WTC11 (cell line): ENCODE measurements at regions not wholly inside any gene's neighbourhood (a gene's known extent, or its start where the extent isn't known, plus 50 kb on each side); places are given as distances from the start of the nearest gene placed in this dataset.
"Not testable (repeated sequence)": the region's sequence is repeated elsewhere in the genome, so short reads cannot be mapped to it uniquely, and the experiment has no call there.

Source experiments
- ATAC-seq: fragments of 200-7000 bp; cut with Tn5 transposase; 2 replicates; pipeline ENCODE4 v1.10.0; 2021; ENCODE audit warnings: mild to moderate bottlenecking, moderate library complexity
- CTCF ChIA-PET: fragments of 300-600 bp; sonication (Branson Sonifier 250); formaldehyde crosslinking; loops from one replicate; lab custom pipeline; 2021; ENCODE audit warnings: antibody characterized with exemption; lab: Charles Lee
- POLR2A ChIA-PET: fragments of 350-600 bp; sonication (Branson Sonifier 250); formaldehyde crosslinking; loops from one replicate; lab custom pipeline; 2021; ENCODE audit warnings: antibody characterized with exemption; lab: Charles Lee
- DNase-seq: peaks from one replicate; pipeline ENCODE4 v3.0.0; 2021; ENCODE audit warnings: low spot score
- H3K27ac Mint-ChIP-seq: 2 replicates; pipeline ENCODE4 v1.8.0; 2021; ENCODE audit warnings: mixed read lengths
- H3K27me3 Mint-ChIP-seq: 2 replicates; pipeline ENCODE4 v1.8.0; 2021; ENCODE audit warnings: low read depth, mild to moderate bottlenecking, moderate library complexity, mixed read lengths
- H3K36me3 Mint-ChIP-seq: 2 replicates; pipeline ENCODE4 v1.8.0; 2021; ENCODE audit warnings: mixed read lengths
- H3K4me1 Mint-ChIP-seq: 2 replicates; pipeline ENCODE4 v1.8.0; 2022; ENCODE audit warnings: mixed read lengths
- H3K4me3 Mint-ChIP-seq: 2 replicates; pipeline ENCODE4 v1.8.0; 2021; ENCODE audit warnings: mild to moderate bottlenecking, moderate library complexity, mixed read lengths
- H3K9me3 Mint-ChIP-seq: 2 replicates; pipeline ENCODE4 v1.8.0; 2021; ENCODE audit warnings: mixed read lengths
- ATF1 ChIP-seq: sonication (generic); formaldehyde crosslinking; IDR thresholded peaks from 2 replicates; pipeline ENCODE4 v1.8.1; 2023; ENCODE audit warnings: mild to moderate bottlenecking, moderate library complexity, missing genetic modification reagents
- CDX4 ChIP-seq: fragments of 250-450 bp; sonication (Bioruptor Pico); IDR thresholded peaks from 2 replicates; pipeline ENCODE4 v1.9.0; 2021; ENCODE audit warnings: moderate library complexity, mild to moderate bottlenecking, inconsistent platforms, borderline replicate concordance
- CTCF ChIP-seq: fragments of 200-600 bp; IDR thresholded peaks from 2 replicates; pipeline ENCODE4 v1.8.0; 2022; ENCODE audit warnings: antibody characterized with exemption
- EMX1 ChIP-seq: fragments of 250-450 bp; sonication (Bioruptor Pico); IDR thresholded peaks from 2 replicates; pipeline ENCODE4 v1.8.0; 2021; ENCODE audit warnings: mild to moderate bottlenecking
- FOXP1 ChIP-seq: sonication (generic); formaldehyde crosslinking; IDR thresholded peaks from 2 replicates; pipeline ENCODE4 v1.8.0; 2022; ENCODE audit warnings: missing genetic modification reagents, mild to moderate bottlenecking, moderate library complexity, borderline replicate concordance
- GTF2I ChIP-seq: fragments of 250-450 bp; sonication (Bioruptor Pico); conservative IDR thresholded peaks from 2 replicates; pipeline ENCODE4 v1.4.0; 2021; ENCODE audit warnings: mild to moderate bottlenecking
- MXD4 ChIP-seq: fragments of 250-450 bp; sonication (Bioruptor Pico); IDR thresholded peaks from 2 replicates; pipeline ENCODE4 v1.8.0; 2021; ENCODE audit warnings: mild to moderate bottlenecking, moderate library complexity, borderline replicate concordance
- NFYB ChIP-seq: sonication (generic); formaldehyde crosslinking; conservative IDR thresholded peaks from 2 replicates; pipeline ENCODE4 v1.8.0; 2022; ENCODE audit warnings: low read depth, missing genetic modification reagents
- NR1H2 ChIP-seq: sonication (generic); formaldehyde crosslinking; IDR thresholded peaks from 2 replicates; pipeline ENCODE4 v1.9.0; 2021; ENCODE audit warnings: mild to moderate bottlenecking, moderate library complexity, missing genetic modification reagents
- OVOL2 ChIP-seq: fragments of 250-450 bp; sonication (Bioruptor Pico); IDR thresholded peaks from 2 replicates; pipeline ENCODE4 v1.9.0; 2021; ENCODE audit warnings: mild to moderate bottlenecking, borderline replicate concordance
- PREB ChIP-seq: sonication (generic); formaldehyde crosslinking; IDR thresholded peaks from 2 replicates; pipeline ENCODE4 v1.8.1; 2022; ENCODE audit warnings: mild to moderate bottlenecking, missing genetic modification reagents, moderate library complexity, borderline replicate concordance
- PRRX2 ChIP-seq: fragments of 250-450 bp; sonication (Bioruptor Pico); IDR thresholded peaks from 2 replicates; pipeline ENCODE4 v1.8.0; 2021; ENCODE audit warnings: mild to moderate bottlenecking
- RORB ChIP-seq: fragments of 250-450 bp; sonication (Bioruptor Pico); IDR thresholded peaks from 2 replicates; pipeline ENCODE4 v1.9.0; 2021; ENCODE audit warnings: mild to moderate bottlenecking
- USF1 ChIP-seq: sonication (generic); formaldehyde crosslinking; IDR thresholded peaks from 2 replicates; pipeline ENCODE4 v1.8.0; 2022; ENCODE audit warnings: mild to moderate bottlenecking, missing genetic modification reagents
- USF2 ChIP-seq: sonication (generic); formaldehyde crosslinking; IDR thresholded peaks from 2 replicates; pipeline ENCODE4 v1.8.1; 2023; ENCODE audit warnings: mild to moderate bottlenecking, missing genetic modification reagents, moderate library complexity
- ZMAT4 ChIP-seq: fragments of 250-450 bp; sonication (Bioruptor Pico); IDR thresholded peaks from 2 replicates; pipeline ENCODE4 v1.9.0; 2021; ENCODE audit warnings: mild to moderate bottlenecking
- ZNF281 ChIP-seq: sonication (generic); formaldehyde crosslinking; IDR thresholded peaks from 2 replicates; pipeline ENCODE4 v1.8.0; 2023; ENCODE audit warnings: mild to moderate bottlenecking, missing genetic modification reagents

- peak; percentile 62 for ATAC-seq
- POLR2A ChIA-PET: no interaction called here
- TF ChIP-seq ZNF281 (CRISPR knock-in tag): no peak
- no peak for TF ChIP-seq CDX4
These were observed 104.2 kb upstream of the ACBD5 start for GRCh38 chr10:27344568-27345454.

GRCh38 chr10:27341001-27341400 lies 100.4 kb upstream of the ACBD5 start:
- Mint-ChIP-seq H3K27ac (no peak overlapping the region), H3K36me3 (no peaks in the 10 kb centered on the region)
- CTCF ChIA-PET: no interaction called here

More at GRCh38 chr10:27344568-27345454, 104.2 kb upstream of the ACBD5 start:
- CTCF ChIA-PET: interaction anchor here (0.5 to 1.1 kb wide), 2 partner anchors 25 to 311 kb away, joined by 5 read pairs; no protein-coding TSS in a partner anchor
- H3K27me3 Mint-ChIP-seq: no peaks in the 10 kb centered on the region
- H3K4me1 Mint-ChIP-seq: peaks cover 19% of the 10 kb centered on the region
- H3K36me3 Mint-ChIP-seq: no peaks in the 10 kb centered on the region
- H3K9me3 Mint-ChIP-seq: no peaks in the 10 kb centered on the region
- 0 out of 2 replicates have a peak overlapping the region, but pooled peaks have one; percentile 52 for H3K27ac Mint-ChIP-seq
- no peak overlapping the region for H3K4me3 Mint-ChIP-seq
- no peak for DNase-seq

GRCh38 chr10:27335246-27335645 lies 94.6 kb upstream of the ACBD5 start:
- POLR2A ChIA-PET, H3K27ac Mint-ChIP-seq, H3K27me3 Mint-ChIP-seq, DNase-seq, H3K4me3 Mint-ChIP-seq, ATAC-seq, CTCF ChIA-PET, H3K9me3 Mint-ChIP-seq, H3K4me1 Mint-ChIP-seq, H3K36me3 Mint-ChIP-seq: not testable (repeated sequence)

More at GRCh38 chr10:27341001-27341400, 100.4 kb upstream of the ACBD5 start:
- Mint-ChIP-seq H3K9me3 (no peaks in the 10 kb centered on the region), H3K27me3 (no peaks in the 10 kb centered on the region), H3K4me1 (peaks cover 12% of the 10 kb centered on the region), H3K4me3 (no peak overlapping the region)
- DNase-seq (no peak), ATAC-seq (no peak)
- TF ChIP-seq MXD4 (CRISPR knock-in tag) (no peak), PRRX2 (CRISPR knock-in tag) (no peak), NFYB (CRISPR knock-in tag) (no peak), RORB (CRISPR knock-in tag) (no peak), OVOL2 (CRISPR knock-in tag) (no peak), PREB (CRISPR knock-in tag) (no peak), ATF1 (CRISPR knock-in tag) (no peak)
- POLR2A ChIA-PET: no interaction called here

- Mint-ChIP-seq H3K4me3 (no peak overlapping the region), H3K36me3 (no peaks in the 10 kb centered on the region), H3K9me3 (no peaks in the 10 kb centered on the region), H3K27ac (no peak overlapping the region), H3K27me3 (no peaks in the 10 kb centered on the region), H3K4me1 (0 out of 2 replicates have a peak, but pooled peaks cover 3% of the 10 kb centered on the region)
- CTCF ChIA-PET: interaction anchor here (0.6 to 0.8 kb wide), 2 partner anchors 27 to 525 kb away, joined by 4 to 5 read pairs; no protein-coding TSS in a partner anchor
- POLR2A ChIA-PET: no interaction called here
- DNase-seq: no peak
- ATAC-seq: no peak
- TF ChIP-seq USF1 (no peak), GTF2I (CRISPR knock-in tag) (no peak), ZMAT4 (CRISPR knock-in tag) (no peak), FOXP1 (CRISPR knock-in tag) (no peak), CTCF (no peak), PREB (CRISPR knock-in tag) (no peak), USF2 (CRISPR knock-in tag) (no peak), EMX1 (CRISPR knock-in tag) (no peak), NR1H2 (CRISPR knock-in tag) (no peak)
These were observed 89.5 kb upstream of the ACBD5 start for GRCh38 chr10:27330074-27330473.
